Hematopoietic multipotent progenitor cell treated with erythropoietin and hydrocortisone succinate and interleukin-3 and kit ligand, for 4 days (in vitro differentiated cells): ENCODE measurements at regions not wholly inside any gene's neighbourhood (a gene's known extent, or its start where the extent isn't known, plus 50 kb on each side); places are given as distances from the start of the nearest gene placed in this dataset.
A peak's percentile ranks its signal among the peaks of the same experiment; 100 is the strongest.
"Not testable (repeated sequence)": the region's sequence is repeated elsewhere in the genome, so short reads cannot be mapped to it uniquely, and the experiment has no call there.

Source experiments
- DNase-seq: peaks from one replicate; pipeline ENCODE4 v3.0.0-alpha.2; 2015

GRCh38 chr4:92014067-92014466, 289.7 kb upstream of the GRID2 start:
- DNase-seq: no peak

GRCh38 chr4:92021203-92021602, 282.6 kb upstream of the GRID2 start:
- DNase-seq: no peak

DNA sequence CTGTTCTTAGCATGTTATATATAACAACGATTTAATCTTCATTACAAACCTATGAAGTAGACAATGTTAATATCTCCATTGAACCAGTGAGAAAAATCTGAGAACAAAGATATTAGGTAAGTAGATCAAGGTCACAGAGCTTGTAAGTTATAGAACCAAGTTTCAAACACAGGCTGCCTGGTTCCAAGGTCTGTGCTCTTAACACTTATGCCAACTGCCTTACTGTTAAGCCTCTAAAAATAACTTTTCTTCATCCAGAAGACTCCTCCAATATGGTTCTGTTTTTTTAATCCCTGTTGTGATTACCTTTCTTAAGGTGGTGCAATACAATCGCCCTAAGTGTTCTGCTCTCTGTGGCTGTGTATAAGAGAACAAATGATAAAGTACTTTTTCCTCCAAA, 282.0 kb upstream of the GRID2 start:
- no peak for DNase-seq

- DNase-seq: not testable (repeated sequence)
Measured at GRCh38 chr4:92028830-92029229, 274.9 kb upstream of the GRID2 start.

- no peak for DNase-seq
Measured at GRCh38 chr4:92031825-92032224, 271.9 kb upstream of the GRID2 start.

DNA sequence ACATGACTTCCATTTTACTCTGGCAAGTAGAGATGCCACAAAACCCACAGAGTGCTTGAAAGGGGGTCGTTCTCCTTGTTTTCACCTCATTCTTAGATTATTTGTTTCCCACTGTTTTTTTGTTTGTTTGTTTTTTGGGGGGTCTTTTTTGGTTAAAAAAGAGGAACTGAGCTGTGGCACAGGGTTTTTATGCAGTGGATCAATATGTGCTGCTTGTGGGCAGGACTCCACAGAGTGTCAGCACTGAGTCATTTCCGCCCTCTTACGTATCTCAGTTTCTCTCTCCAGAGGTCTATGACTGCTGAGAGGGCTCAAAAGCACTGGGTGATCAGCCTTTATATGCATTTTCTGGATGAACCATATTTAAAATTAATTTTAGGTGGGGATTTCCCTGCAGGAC, 268.1 kb upstream of the GRID2 start:
- no peak for DNase-seq

- DNase-seq: no peak
Measured at GRCh38 chr4:92045718-92046117, 258.0 kb upstream of the GRID2 start.

GRCh38 chr4:92047209-92047875, 256.4 kb upstream of the GRID2 start:
- DNase-seq: no peak

DNA sequence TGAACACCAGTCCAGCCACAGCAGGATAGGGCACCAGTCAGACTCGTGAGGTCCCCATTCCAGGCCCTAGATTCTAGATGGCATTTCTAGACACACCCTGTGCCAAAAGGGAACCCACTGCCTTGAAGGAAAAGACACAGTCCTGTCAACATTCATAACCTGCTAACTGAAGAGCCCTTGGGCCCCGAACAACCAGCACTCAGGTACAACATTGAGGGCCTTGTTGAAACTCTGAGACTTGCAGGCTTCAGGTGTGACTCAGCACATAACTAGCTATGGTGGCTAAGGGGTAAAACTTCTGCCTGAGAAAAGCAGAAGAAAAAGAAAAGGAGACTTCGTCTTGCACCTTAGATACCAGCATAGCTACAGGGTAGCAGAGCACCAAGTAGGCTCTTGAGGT, 252.9 kb upstream of the GRID2 start:
- no peak for DNase-seq

- DNase-seq: no peak
Measured at GRCh38 chr4:92059615-92060014, 244.2 kb upstream of the GRID2 start.

DNA sequence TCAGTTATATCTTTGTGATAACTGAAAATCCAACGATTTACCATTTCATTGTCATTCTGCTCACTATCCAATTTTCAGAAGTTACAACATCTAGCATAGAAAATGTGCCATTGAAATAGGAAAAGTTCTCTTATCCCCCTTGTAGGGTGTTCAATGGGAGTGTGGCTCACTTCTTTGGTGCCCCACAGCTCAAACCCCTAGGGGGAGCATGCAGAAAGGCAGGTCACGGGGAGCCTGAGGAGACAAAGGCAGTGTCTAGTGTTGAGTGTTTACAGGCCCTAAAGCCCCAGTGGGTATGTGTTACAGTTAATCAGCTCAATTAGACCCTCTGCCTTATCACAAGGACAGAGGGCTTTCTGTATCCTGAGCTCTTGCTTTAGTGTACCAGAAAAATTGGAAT, 243.4 kb upstream of the GRID2 start:
- DNase-seq: no peak

DNA sequence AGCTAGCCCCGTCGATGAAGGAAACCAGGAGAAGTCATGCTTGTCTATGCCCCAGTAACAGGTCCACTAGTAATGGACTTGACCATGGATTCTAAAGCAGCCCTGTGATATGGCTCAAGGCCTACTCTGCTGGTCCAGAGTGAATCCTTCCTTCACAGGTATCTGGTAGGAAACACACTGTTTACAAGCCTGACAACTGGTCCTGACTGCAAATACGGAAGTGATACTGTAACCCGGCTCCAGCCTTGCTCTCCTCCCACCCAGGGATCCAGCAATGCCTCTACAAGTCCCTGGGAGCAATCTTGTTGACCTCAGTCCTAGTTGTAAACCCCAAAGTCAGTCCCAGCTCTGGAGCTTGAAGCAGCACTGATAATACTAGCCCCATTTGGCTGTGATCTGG, 239.2 kb upstream of the GRID2 start:
- no peak for DNase-seq

DNA sequence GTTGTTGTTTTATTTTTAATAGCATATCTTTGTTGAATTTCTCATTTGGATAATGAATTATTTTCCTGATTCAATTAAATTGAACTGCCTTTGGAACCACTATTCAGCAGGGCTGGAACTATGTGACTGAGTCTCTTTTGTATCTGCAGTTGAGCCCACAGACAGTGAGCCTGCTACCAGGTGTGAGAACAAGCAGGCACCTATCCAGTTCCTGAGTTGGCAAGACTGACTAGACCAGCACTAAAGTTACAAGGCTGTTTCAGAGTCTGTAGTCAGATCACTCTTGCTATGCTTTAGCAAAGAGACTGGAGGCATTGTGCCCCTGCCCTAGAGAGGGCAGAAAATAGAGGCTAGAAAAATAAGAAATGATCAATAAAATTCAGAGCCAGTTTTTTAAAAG, 237.3 kb upstream of the GRID2 start:
- DNase-seq: no peak

- no peak for DNase-seq
Measured at GRCh38 chr4:92071587-92071986, 232.2 kb upstream of the GRID2 start.

GRCh38 chr4:92074839-92075238, 228.9 kb upstream of the GRID2 start:
- no peak for DNase-seq

GRCh38 chr4:92090887-92091286, 212.9 kb upstream of the GRID2 start:
- no peak for DNase-seq

GRCh38 chr4:92091335-92091734, 212.4 kb upstream of the GRID2 start:
- DNase-seq: peak; percentile 2

DNA sequence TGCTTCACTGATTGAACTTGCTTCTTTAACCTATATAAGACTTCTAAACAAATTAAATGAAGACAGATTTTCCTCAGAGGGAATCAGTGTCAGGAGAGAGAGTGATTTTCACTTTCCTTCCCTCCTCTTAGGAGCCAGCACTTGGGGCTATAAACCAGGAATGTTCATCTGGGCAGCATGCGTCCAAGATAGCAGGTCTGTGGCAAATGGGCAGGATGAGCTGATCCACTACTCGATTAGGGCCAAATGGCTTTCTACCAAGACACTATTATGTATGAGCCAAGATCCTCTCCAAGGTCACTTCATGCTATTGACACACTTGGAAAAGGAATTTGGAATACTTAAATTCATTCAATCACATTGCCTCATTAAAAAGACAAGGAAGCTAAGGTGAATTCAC, 203.9 kb upstream of the GRID2 start:
- no peak for DNase-seq

DNA sequence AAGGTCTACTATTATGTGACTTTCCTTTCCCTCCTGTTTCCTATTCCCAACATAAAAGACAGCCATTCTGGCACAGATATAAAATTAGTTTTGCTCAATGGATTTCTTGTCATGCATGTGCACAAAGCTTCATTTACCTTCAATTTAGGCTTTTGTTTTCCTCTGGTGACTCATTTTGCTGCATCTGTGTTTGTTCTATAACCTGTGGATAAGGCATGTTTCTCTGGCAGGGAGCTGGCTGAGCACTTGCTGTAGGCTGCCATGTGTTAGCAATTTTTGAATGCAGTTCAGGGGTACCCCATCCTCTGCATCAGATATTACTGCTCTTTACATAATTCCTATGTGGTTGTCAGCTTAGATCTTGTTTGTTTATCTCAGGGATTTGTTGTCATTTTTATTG, 202.8 kb upstream of the GRID2 start:
- DNase-seq: no peak

DNA sequence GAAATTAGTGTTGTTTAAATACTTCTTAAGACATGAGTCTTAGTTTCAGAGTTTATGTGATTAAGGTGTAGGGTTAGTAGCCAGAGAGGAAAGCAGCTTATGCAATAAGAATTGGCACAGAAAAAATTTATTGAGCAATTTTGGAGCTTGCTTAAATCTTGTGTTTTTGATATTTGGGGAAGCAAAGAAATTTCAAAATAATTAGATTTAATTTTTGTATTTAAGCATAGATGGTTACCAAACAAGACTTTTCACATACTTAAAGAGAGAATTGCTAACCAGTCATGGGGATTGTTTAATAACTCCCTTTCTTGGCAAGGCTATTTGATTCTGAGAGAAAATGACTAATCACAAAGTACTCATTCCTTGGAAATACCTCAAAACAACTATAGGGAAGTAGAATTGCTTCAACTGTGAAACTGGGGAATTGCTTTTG, 202.0 kb upstream of the GRID2 start:
- DNase-seq: peak; percentile 1

DNA sequence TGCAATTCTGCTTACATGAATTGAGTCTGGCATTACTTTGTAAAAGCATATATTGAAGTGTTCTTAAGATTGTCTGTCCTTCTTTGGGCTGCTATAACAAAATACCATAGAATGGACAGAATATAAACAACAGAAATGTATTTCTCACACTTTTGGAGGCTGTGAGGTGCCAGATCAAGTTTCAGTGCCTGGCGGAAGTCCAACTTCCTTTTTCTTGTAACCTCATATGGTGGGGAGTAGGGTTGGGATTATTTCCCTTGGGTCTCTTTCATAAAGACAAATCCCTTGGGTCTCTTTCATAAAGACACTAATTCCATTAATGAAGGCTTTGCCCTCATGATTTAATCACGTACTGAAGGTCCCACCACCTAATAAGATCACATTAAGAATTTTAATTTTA, 199.3 kb upstream of the GRID2 start:
- DNase-seq: peak; percentile 17

DNA sequence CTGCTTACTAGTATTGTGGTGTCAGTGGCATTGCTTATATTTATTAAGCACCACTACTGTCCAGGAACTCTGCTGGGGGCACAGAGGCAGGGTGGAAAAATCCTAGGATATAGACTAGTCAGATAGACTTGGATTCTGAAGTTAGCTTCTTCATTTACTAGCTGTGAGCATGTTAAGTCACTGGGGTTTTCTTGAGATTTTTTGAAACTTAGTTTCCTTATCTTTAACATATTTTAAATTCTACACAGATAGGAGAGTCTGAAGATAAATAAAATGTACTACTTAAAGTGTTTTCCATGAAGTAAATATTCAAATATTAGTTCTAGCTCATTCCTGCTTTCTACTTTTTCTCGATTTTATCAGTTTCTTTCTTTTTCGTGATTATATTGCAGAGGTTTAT, 196.9 kb upstream of the GRID2 start:
- DNase-seq: no peak

DNA sequence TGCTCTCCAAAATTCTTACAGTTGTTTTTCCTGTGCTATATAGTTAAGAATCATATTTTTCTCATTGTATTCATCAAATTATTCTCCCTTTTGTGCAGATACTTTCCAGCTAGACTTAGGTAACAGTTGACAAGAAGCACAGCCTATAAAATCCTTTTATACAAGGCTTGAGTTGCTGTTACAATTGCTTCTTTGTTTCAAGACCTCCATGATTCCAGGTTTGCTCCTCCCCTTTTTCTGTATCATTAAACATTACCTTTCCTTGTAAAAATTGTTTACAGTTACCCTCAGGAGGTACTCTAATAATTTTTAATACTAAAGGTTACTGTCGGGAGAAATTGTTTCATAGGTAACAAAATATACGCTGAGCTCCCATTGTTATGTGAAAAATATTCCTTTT, 192.3 kb upstream of the GRID2 start:
- DNase-seq: no peak

DNA sequence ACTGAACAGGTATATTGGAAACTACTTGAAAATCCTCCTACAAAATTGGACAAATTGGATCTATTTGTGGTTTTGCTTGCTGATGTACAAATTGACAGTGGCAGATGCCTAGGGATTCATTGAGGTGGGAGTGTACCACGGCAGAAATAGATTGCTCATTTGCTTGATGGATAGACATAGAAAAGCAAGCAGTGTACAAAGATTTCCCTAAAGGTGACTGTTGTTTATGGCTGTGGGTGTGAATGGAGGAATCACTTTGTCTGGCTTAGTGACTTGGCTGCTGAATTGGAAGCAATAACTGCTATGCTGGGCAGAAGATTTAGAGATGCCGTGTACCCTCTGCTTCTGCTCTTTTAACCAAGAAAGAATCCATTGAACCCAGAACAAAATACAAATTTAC, 191.0 kb upstream of the GRID2 start:
- no peak for DNase-seq

DNA sequence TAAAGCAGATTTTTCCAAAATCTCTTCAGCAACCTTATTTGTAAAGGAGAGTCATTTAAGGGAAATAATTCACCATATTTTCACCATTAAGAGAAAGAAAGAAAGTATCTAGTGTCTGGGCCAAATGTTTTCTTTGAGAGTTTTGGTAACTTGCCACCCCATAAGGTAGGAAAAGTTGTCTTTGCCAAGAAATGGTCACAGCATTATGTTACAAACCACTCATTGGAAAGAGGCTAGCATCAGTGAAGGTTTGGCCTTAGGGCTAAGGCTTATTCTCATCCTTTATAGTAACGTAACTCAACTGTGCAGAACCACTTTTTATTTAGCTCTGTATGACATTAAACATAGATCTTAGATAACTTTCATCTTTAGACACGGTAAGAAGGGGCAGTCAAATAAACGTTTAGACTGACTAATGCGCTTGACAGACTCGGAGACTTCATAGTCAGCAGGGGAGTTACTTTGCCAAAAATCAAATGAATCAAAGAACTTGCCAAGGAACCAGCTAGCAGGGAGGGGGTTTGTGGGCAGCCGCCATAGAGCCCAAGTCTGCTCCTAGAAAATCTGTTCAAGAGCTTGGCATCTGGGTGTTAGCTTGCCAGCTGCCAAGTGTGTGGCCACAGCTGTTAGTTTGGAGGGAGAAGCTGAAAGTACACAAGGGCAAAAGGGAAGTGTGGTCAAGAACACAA, 182.8 kb upstream of the GRID2 start:
- no peak for DNase-seq
